Endodermal cell (in vitro differentiated cells): ENCODE measurements at regions not wholly inside any gene's neighbourhood (a gene's known extent, or its start where the extent isn't known, plus 50 kb on each side); places are given as distances from the start of the nearest gene placed in this dataset.

Experiments
- DNase-seq: peaks from one replicate; pipeline ENCODE4 v3.0.0-alpha.2; 2017
- H3K27ac ChIP-seq: 2 replicates; pipeline ENCODE4 v1.5.1; 2013; ENCODE audit warnings: mild to moderate bottlenecking, low read depth, low read length, moderate library complexity
- H3K27me3 ChIP-seq: 2 replicates; pipeline ENCODE4 v1.6.1; 2013; ENCODE audit warnings: mild to moderate bottlenecking, low read length, moderate library complexity; ENCODE audit not compliant: insufficient read depth, control insufficient read depth, poor library complexity, severe bottlenecking
- H3K36me3 ChIP-seq: 2 replicates; pipeline ENCODE4 v1.7.0; 2013; ENCODE audit warnings: mild to moderate bottlenecking, low read length, moderate library complexity; ENCODE audit not compliant: control insufficient read depth, insufficient read depth
- H3K4me1 ChIP-seq: one replicate; pipeline ENCODE4 v1.7.0; 2013; ENCODE audit warnings: low read length; ENCODE audit not compliant: control insufficient read depth, insufficient read depth
- H3K4me3 ChIP-seq: 2 replicates; pipeline ENCODE4 v1.5.1; 2013; ENCODE audit warnings: mild to moderate bottlenecking, low read length, moderate library complexity
- H3K9ac ChIP-seq: 2 replicates; pipeline ENCODE4 v1.6.1; 2013; ENCODE audit warnings: mild to moderate bottlenecking, low read length, moderate library complexity; ENCODE audit not compliant: poor library complexity, severe bottlenecking; ENCODE audit errors: extremely low read depth
- H3K9me3 ChIP-seq: 2 replicates; pipeline ENCODE4 v1.6.1; 2013; ENCODE audit warnings: mild to moderate bottlenecking, low read length, moderate library complexity; ENCODE audit not compliant: control insufficient read depth
- H3K27ac Mint-ChIP-seq: 2 replicates; pipeline ENCODE4 v1.8.0; 2020; ENCODE audit warnings: mixed read lengths
- H3K27me3 Mint-ChIP-seq: 2 replicates; pipeline ENCODE4 v1.8.0; 2021; ENCODE audit warnings: mild to moderate bottlenecking, mixed read lengths; ENCODE audit not compliant: insufficient read depth
- H3K36me3 Mint-ChIP-seq: 2 replicates; pipeline ENCODE4 v1.8.0; 2020; ENCODE audit warnings: low read depth, mixed read lengths
- H3K4me1 Mint-ChIP-seq: 2 replicates; pipeline ENCODE4 v1.8.0; 2020; ENCODE audit warnings: mixed read lengths
- H3K4me3 Mint-ChIP-seq: 2 replicates; pipeline ENCODE4 v1.8.0; 2020; ENCODE audit warnings: mild to moderate bottlenecking, moderate library complexity, mixed read lengths
- H3K9me3 Mint-ChIP-seq: 2 replicates; pipeline ENCODE4 v1.8.0; 2020; ENCODE audit warnings: mild to moderate bottlenecking, mixed read lengths
- WGBS, 2 experiments: methylation state at CpG; one replicate each; pipeline versions ENCODE4 v1.1.5 to v1.1.7; 2013; ENCODE audit warnings: missing lambda C conversion rate in 2 of 2, mixed read lengths in 1 of 2; ENCODE audit not compliant: insufficient coverage in 1 of 2, insufficient read length in 1 of 2; 5-methylcytosine and 5-hydroxymethylcytosine counted together
- TF ChIP-seq, protein P1 (sequence below): fragments of 200-600 bp; sonication (generic); conservative IDR thresholded peaks from 2 replicates; pipeline ENCODE4 v1.5.0; 2021; ENCODE audit warnings: antibody characterized with exemption, mild to moderate bottlenecking

DNA sequence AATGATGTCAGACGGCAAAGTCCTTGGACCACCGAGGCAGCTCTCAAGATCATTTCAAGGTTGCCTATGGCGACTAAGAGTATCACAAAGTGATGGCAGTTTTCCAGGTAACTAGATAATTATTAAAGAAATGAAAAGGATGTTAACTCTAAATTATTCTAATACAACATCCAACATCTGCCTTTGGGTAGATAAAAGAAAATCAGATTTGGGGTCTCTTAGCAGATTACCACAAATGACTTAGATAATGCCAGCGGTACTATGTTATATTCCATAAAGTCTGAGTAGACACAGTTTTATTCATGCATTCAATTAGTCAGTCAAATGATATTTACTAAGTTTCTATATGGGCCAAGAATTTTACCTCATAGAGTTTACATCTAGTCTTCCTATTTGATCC, 441.3 kb downstream of the NEBL start:
- no peak for DNase-seq
- H3K9me3 ChIP-seq = no peaks in the 10 kb centered on the region
- peaks cover 4% of the 10 kb centered on the region for H3K9me3 Mint-ChIP-seq
- H3K27ac ChIP-seq = no peak overlapping the region
- no peaks in the 10 kb centered on the region for H3K27me3 Mint-ChIP-seq
- TF ChIP-seq, protein P1, sequence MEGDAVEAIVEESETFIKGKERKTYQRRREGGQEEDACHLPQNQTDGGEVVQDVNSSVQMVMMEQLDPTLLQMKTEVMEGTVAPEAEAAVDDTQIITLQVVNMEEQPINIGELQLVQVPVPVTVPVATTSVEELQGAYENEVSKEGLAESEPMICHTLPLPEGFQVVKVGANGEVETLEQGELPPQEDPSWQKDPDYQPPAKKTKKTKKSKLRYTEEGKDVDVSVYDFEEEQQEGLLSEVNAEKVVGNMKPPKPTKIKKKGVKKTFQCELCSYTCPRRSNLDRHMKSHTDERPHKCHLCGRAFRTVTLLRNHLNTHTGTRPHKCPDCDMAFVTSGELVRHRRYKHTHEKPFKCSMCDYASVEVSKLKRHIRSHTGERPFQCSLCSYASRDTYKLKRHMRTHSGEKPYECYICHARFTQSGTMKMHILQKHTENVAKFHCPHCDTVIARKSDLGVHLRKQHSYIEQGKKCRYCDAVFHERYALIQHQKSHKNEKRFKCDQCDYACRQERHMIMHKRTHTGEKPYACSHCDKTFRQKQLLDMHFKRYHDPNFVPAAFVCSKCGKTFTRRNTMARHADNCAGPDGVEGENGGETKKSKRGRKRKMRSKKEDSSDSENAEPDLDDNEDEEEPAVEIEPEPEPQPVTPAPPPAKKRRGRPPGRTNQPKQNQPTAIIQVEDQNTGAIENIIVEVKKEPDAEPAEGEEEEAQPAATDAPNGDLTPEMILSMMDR = no peak
- H3K4me3 Mint-ChIP-seq = no peak overlapping the region
- H3K36me3 Mint-ChIP-seq = peaks cover 3% of the 10 kb centered on the region
- H3K4me3 ChIP-seq = no peak overlapping the region
- peaks cover 7% of the 10 kb centered on the region for H3K4me1 Mint-ChIP-seq
- no peaks in the 10 kb centered on the region for H3K4me1 ChIP-seq
- peaks cover 6% of the 10 kb centered on the region for H3K27me3 ChIP-seq
- WGBS, 2 experiments = 83 to 96% methylated on average over 1 to 4 of the region's 4 CpGs
- no peak overlapping the region for H3K27ac Mint-ChIP-seq
- H3K36me3 ChIP-seq = no peaks in the 10 kb centered on the region
- H3K9ac ChIP-seq = no peak overlapping the region

DNA sequence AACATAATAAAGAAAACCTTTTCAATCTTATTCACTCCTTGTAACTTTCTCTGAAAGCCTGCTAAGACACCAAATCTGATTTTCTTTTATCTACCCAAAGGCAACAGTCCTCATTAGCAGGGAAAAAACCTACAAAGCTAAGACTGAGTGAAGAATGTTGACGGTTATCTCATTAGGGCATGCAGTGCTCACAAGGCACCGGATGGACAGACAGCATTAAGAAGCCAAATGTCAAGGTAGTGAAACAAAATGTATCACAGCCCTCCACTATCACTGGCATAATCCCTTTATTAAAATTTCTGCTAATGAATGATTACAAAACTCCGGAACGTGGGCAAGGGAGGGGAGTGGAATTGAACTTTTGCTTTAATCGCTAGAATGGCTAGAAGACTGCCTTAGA, 442.8 kb downstream of the NEBL start:
- no peak overlapping the region for H3K9ac ChIP-seq
- H3K36me3 Mint-ChIP-seq = peaks cover 3% of the 10 kb centered on the region
- no peak overlapping the region for H3K4me3 Mint-ChIP-seq
- H3K9me3 Mint-ChIP-seq = no peaks in the 10 kb centered on the region
- H3K27ac ChIP-seq = no peak overlapping the region
- no peaks in the 10 kb centered on the region for H3K36me3 ChIP-seq
- no peaks in the 10 kb centered on the region for H3K4me1 ChIP-seq
- H3K27me3 Mint-ChIP-seq = no peaks in the 10 kb centered on the region
- H3K27ac Mint-ChIP-seq = no peak overlapping the region
- 80 to 82% methylated on average over 1 to 4 of the region's 5 CpGs for WGBS, 2 experiments
- H3K4me3 ChIP-seq = no peak overlapping the region
- TF ChIP-seq, protein P1 = no peak
- DNase-seq = no peak
- no peaks in the 10 kb centered on the region for H3K9me3 ChIP-seq
- peaks cover 6% of the 10 kb centered on the region for H3K27me3 ChIP-seq
- H3K4me1 Mint-ChIP-seq = peaks cover 7% of the 10 kb centered on the region

DNA sequence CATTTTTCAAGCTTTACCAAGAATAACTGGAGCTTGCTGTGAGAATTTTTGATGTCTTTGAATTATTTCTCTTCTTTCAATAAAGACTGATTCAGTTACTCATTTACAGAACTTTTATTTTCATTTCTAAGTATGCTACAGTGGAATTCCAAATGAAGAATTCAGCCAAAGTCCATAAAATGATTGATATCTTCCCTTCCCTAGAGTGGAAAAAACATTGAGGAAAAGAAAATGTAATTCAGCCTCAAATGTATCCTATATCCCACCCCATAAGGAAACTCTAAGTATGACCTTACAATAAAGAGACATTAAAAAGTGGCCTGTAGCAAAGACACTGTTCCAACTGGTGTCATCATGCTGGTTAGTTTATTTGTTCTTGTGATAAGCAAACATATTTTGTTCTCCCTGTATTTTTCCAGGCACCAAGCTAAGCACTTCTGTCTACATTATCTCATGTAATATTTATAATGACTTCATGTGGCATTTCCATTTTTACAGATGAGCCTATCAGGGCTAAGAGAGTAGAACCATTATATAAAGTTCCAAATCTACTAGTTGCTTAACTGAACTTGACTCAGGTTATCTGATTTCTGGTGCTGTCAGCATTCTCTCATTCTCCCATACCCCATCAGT, 450.4 kb downstream of the NEBL start:
- TF ChIP-seq, protein P1 = no peak

More for the DNA sequence above, 450.4 kb downstream of the NEBL start:
- Histone ChIP-seq H3K27ac (no peak overlapping the region), H3K36me3 (no peaks in the 10 kb centered on the region), H3K4me3 (no peak overlapping the region), H3K27me3 (no peaks in the 10 kb centered on the region), H3K9me3 (no peaks in the 10 kb centered on the region), H3K4me1 (no peaks in the 10 kb centered on the region), H3K9ac (no peak overlapping the region)
- no peak for DNase-seq
- Mint-ChIP-seq H3K27ac (no peak overlapping the region), H3K27me3 (no peaks in the 10 kb centered on the region), H3K4me3 (no peak overlapping the region), H3K9me3 (peaks cover 10% of the 10 kb centered on the region), H3K36me3 (no peaks in the 10 kb centered on the region), H3K4me1 (no peaks in the 10 kb centered on the region)
